GM11168 (cell line): ENCODE measurements at regions not wholly inside any gene's neighbourhood (a gene's known extent, or its start where the extent isn't known, plus 50 kb on each side); places are given as distances from the start of the nearest gene placed in this dataset.
"Not testable (repeated sequence)": the region's sequence is repeated elsewhere in the genome, so short reads cannot be mapped to it uniquely, and the experiment has no call there.

Source experiments
- in situ Hi-C: fragments of 300-500 bp; cut with MboI; formaldehyde crosslinking; loops from one replicate; pipeline ENCODE4 v1.12.0; 2022; ENCODE audit warnings: low sequenced_read_pairs; ENCODE audit not compliant: unreplicated experiment

DNA sequence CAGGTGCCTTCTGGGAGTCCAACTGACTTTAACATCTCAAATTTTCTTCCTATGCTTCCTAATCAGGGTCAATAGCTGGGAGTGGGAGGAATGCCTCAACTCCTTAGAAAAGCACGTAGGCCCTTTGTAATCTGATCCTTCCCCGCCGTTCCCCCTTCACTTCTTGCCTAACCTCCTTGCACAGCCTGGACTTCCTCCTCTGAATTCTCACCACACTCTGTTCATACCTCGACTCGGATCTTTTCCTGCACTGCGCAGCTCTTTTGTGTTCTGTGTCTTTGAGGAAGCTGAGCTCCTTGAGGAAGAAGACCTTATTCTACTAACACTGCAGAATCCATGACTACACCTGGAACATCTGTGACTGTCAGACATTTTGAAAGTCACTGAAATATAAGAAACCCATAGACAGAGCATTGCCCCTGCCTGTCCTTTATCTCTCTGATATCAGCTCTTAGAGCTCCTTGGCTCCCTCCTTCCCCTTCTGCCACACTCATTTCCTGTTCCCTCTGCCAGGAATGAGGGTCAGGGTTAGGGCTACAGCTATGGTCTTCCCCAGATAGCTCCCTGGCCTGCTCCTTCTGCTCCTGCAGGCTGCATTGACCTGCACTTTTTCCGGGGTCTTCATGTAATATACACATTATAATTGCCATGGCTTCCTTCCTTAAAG is 140.2 kb upstream of the LDB2 start:
- in situ Hi-C loops: no loop called here

DNA sequence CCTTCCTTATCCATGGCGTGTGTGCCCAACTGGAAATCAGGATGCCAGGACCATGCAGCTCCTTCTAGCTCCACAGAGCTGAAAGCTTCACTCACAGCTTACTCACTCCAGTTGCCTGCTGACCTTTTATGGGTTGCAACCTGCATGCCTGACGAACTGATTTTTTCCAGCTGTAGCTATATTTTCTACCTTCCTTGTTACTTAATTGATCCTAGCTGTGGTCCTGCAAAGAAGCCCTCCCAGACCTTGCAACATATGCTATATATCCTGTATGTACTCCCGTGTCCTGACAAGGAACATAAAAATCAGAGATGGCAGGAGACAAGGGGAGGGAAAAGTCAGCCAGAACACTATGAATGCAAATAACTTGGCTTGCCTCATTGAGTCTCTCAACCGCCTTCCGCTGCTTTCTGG is 135.3 kb upstream of the LDB2 start:
- in situ Hi-C loops: no loop called here

DNA sequence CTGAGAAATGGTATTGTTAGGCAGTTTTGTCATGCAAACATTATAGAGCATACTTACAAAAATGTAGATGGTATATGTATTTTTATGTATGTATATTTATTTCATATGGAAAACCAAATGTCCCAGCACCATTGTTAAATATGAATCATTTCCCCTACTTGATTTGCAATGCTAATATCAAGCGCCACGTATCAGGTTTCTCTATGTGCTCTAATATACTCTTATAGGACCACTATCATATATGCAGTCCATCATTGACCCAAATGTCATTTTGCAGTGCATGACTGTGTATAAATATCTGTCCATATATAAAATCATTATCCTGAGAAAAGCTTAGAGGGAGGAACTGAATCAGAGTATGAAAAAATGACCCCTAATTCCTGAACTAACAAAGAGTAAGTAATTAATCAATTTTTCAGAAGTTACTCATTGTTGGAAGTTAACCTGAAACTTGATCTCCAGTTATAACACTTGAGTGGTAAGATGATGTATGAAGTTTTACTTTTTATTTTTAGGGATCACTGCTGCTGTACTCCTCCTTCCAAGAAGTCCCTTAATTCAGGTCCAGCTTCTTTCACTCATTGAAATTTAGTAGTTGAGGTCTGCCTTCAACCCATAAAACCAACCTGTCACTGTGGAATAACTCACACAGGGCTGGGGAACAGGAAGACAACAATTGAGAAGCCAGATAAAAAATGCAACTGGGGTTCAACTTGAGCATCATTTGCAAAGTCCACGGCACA is 134.8 kb upstream of the LDB2 start:
- in situ Hi-C loops: no loop called here

DNA sequence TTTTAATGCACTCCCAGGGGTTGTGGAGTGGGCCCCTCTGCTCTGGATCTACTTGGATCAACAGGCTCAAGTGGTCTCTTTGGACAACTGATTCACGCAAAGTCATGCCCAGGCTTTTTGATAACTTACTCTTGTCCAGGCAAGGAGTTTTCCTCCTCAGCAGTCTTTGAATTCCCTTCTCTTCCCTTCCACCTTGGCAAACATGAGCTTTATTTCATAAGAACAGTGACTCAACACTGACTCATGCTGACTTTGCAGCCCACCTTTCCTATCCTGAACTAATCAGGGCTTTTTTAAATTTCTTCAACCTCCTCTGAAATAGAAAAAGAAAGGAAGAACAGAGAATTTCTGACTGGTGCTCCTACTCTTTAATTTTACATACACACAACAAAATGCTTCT is 132.1 kb upstream of the LDB2 start:
- in situ Hi-C loops: no loop called here

DNA sequence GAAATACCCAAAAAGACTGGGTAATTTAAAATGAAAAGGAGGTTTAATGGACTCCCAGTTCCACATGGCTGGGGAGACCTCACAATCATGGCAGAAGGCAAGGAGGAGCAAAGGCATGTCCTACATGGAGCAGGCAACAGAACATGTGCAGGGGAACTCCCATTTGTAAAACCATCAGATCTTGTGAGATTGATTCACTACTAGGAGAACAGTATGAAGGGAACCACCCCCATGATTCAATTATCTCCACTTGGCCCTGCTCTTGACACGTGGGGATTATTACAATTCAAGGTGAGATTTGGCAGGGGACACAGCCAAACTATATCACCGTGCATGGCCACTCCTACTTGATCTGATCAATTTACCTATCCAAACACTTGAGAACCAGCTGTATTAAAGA is 131.5 kb upstream of the LDB2 start:
- in situ Hi-C loops: no loop called here

DNA sequence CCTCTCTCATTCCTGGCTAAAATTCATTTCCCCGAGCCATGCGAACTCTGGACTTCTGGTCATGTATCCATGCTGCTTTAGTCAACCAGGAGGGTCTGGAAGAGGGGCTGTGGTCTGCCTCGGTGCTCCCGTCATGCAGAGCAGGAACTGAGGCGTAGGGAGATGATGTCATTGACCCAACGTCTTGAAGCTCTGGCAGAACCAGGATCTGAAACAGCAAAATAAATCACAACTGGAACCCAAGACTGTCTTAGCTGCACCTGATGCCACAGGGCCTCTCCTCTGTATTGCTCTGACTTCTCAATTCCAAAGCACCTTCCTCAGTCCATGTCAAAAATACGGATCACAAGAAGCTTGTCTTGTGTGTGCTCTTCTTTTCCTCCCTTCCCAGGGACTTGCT is 131.0 kb upstream of the LDB2 start:
- in situ Hi-C loops: no loop called here

DNA sequence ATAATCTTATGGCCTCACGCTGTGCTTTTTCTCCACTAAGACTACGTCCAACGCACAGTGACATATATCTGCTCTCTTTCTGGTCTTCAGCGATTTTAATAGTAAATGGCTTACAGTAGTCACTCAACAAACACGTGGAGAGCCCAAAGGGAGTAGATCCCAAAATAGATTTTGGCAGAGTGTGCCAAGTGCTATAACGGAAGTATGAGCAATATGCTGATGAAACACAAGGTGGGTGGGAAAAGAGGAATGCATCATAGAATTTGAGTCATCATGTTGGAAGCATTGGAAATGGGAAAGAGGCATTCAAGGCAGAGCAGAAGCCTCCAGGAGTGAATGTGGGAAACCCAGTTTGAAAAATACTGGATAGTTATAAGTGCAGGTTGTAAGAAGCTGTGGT is 129.1 kb upstream of the LDB2 start:
- in situ Hi-C loops: no loop called here

DNA sequence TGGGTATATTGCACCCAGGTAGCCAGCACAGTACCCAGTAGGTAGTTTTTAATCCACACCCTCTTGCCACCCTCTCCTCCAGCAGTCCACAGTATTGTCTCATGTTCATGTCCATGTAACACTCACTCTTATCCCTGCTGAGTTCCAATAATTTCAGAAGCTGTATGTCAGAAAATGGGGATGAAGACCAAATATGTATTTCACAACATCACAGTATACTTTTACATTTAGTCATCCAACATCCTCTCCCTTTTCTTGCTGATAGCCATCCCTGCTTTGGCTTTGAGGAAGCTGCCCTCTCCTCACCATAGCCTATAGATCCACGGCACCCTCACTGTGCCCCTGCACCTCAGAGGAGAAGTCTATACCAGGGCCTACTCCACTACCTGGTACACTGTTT is 126.0 kb upstream of the LDB2 start:
- in situ Hi-C loops: no loop called here

DNA sequence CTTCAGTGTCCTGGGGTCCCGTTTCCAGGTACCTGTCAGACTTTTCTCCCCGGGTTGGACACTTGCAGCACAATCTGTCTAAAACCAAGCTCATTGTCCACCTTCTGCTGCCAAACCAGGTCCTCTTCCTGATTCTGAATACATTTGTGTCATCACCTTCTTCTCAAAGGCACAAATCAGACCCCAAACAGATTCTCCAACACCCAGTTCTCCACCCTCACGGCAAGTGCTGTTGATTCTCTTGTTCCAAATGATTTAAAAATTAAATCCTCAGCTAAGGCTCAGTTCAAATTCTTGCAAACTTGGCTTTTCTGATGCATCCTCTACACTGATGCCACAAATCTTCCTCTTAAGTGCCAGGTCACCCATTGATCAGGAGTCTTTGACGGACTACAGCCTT is 122.5 kb upstream of the LDB2 start:
- in situ Hi-C loops: no loop called here

DNA sequence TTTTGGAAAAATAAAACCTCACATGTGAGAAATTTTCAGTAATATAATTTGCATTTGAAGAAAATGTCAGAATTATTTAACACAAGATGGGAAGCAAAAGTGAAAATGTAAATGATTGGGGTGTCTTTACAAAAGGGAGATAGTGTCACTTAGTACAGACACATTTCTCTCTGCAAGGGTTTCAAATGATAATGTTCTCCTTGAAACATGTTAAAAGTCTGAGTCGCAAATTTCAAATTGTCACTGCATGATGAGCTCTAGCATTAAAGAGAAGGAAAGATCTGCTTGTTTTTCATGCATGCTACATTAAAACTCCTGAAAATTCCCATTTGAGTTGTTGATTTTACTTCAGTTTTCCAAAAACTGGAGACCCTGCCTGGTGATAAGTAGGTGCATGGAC is 122.0 kb upstream of the LDB2 start:
- in situ Hi-C loops: no loop called here

DNA sequence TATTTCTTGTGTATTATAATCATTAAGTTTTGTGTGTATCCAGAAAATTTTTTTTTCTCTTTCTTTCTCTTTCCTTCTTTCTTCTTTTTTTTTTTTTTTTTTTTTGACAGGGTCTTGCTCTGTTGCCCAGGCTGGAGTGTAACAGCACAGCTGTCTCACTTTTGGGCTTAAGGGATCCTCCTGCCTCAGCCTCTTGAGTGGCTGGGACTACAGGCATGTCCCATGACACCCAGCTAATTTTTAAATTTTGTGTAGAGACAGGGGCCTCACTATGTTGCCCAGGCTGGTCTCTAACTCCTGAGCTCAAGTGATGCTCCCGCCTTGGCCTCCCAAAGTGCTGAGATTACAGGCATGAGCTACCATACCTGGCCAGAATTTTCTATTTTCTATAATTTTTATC is 120.2 kb upstream of the LDB2 start:
- in situ Hi-C loops: not testable (repeated sequence)

DNA sequence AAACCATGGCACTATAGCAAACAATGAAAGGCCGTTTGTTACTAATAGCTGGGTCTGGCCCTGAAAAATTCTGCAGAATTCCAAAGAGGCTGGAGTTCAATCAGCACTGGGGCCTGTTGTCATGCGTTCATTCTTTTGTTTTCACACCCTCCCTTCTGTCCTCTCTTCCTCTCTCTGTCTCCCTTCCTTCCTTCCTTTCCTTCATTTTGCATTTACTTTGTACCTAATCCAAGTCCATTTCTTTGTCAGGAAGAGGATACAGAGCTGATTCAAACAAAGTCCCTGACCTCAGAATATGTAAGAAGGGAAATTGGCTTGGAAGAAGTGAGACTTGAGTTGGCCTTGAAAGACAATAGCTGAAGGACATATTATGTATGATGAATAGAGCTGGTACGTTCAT is 119.6 kb upstream of the LDB2 start:
- in situ Hi-C loops: no loop called here

DNA sequence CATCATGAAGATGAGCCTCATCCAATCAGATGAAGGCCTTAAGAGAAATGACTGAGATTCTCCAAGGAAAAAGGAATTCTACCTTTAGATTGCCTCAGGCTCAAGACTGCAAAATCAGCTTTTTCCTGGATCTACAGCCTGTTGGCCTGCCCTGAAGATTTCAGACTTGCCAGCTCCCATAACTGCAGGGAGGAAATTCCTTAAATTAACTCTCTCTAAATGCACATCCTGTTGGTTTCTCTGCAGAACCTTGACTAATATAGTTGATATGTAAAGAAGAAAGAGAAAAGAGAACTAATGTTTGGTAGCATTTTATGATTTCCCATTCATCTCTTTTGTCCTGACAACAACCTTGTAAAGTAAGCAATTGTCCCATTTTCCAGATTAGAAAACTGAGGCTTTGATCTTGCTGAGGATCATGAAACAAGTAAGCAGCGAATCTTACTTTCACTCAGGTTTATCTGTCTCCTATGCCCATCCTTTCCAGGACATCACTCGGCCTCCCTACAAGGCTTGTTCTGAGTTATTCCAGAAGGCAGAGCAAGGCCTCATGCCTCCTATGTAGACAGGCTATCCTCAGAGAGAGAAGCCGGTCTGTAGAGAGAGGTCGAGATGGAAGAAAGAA is 115.0 kb upstream of the LDB2 start:
- in situ Hi-C loops: no loop called here

DNA sequence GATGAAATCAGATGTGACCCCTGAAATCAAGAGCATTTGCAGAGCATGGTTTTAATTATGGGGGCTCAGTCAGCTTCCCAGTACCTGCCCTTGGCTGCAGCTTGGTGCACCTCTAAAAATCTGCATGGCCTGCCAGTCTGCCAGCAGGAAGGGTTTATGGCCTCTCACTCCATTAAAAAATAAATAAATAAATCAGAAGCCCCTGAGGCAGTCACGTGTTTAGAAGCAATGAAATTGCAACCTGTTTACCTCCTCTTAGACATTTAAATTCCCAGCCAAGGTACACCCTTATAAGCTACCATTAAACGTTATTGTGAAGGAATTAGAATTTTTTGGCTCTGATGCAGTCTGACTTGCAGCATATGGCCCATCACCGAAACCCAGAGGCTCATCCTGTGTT is 114.0 kb upstream of the LDB2 start:
- in situ Hi-C loops: no loop called here

DNA sequence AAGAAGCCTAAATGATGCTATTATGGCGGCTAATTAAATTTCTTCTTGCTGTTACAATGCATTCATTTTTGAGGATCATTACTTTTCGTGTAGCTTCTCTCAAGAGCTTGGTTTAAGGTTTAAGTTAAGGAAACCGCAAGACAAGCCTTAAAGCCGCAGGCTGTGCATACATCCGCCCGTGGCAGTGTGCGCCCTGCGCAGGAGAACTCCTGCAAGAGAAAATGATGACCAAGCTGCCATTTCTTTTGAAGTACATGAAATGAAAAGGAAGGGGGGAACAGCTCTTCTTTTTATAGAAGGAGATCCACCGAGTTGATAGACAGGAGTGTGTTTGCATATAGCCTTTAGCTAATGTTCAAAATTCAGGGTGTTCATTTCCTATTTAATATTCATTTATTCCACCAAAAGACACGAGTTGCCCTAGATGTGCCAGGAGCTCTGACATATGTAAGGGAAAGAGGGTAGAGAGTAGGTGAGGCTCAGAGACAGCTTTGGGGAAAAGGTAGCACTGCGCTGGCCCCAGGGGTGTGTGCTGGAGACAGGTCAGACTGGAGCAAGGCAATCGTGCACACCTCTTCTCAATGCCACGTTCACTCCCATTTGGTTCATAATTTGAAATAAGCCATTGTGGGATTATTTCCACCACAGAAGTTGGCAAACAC is 112.1 kb upstream of the LDB2 start:
- in situ Hi-C loops: no loop called here

DNA sequence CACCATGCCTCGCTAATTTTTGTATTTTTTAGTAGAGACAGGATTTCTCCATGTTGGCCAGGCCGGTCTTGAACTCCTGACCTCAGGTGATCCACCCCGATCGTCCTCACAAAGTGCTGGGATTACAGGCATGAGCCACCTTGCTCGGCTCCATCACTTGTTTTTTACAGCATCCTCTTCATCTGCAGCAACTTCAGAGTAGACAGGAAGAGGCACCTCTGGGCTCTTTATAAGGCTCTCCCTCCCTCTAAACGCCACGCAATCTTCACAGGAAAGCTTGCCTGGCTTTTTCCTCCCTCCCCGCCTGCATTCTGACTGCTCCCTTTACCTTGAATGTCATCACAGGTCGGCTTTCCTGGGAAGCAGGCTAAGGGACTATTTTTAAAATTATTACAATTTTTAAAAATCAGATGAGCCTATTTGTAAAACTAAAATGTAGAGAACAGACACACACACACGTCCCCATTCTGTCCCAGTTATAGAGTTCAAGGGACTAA is 111.5 kb upstream of the LDB2 start:
- in situ Hi-C loops: no loop called here

DNA sequence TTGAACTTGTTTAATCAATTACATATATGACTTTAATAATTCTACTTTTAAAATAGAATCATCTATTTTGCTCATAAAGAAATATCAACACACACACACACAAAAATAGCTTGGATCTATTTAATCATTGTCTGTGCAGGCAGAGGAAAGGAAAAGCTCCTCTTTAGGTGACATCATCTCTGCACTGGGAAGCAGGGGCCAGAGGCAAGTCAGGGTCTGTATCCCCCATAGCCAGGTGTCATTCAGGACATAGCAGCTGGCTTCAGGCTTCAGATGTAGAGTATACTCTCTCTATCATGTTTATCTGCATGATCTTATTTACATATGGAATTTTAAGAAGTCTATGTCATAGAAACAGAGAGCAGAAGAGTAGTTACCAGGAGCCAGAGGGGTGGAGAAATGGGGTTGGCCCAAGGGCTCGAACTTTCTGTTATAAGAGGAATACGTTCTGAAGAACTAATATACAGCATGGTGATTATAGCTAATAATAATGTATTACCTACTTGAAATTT is 110.4 kb upstream of the LDB2 start:
- in situ Hi-C loops: no loop called here

DNA sequence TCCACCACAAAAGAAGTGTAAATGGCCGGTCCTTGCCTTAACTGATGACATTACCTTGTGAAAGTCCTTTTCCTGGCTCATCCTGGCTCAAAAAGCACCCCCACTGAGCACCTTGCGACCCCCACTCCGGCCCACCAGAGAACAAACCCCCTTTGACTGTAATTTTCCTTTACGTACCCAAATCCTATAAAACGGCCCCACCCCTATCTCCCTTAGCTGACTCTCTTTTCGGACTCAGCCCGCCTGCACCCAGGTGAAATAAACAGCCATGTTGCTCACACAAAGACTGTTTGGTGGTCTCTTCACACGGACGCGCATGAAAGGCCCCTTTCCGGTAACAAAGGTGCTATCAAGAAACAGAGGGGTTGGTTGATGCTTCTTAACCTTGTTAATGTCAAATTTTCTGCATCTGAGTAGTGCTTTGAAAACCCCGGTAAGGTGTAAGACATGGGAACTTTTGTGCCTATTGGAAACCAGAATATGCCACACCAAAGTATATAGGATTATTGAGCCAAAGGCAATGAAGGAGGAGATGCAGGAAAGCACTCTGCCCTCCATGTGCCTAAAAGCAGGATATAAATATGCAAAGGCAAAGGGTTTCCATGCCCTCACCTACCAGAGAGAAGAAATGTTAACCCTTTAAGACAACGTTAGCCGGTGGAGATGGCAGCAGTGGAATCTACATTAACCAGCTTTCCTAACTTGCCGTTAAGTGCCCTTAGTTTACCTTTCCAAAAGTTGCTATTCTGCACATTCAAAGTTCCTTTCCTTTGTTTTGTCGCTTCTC is 105.4 kb upstream of the LDB2 start:
- in situ Hi-C loops: not testable (repeated sequence)

DNA sequence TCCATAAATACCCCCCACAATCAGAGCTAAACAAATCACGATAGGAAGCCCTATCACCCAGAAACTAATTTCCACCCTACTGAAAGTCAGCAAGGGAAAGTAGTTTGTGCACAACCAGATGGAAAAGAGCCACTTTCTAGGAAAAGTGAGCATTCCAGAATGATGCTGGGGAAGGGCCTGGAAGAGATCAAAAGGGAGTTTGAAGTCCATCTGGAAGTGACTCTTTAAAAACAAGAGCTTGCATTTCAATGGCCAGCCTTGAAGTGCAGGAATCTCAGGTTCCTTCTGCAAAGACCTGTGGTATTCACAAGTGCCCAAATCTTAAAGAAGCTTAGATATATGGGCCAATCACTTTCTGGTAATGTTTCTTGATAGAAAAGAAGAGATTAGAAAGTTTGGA is 97.0 kb upstream of the LDB2 start:
- in situ Hi-C loops: no loop called here
